NB4 (cell line): ENCODE measurements at regions not wholly inside any gene's neighbourhood (a gene's known extent, or its start where the extent isn't known, plus 50 kb on each side); places are given as distances from the start of the nearest gene placed in this dataset.

Source experiments
- DNase-seq: peaks from one replicate; pipeline ENCODE4 v3.0.0; 2010; ENCODE audit warnings: low read depth
- H3K4me3 ChIP-seq: one replicate; pipeline ENCODE4 v1.5.1; 2011; ENCODE audit warnings: mild to moderate bottlenecking, low read depth, low read length, moderate library complexity
- CTCF ChIP-seq: IDR thresholded peaks from one replicate; pipeline ENCODE4 v1.5.1; 2012; ENCODE audit warnings: low read depth, low read length
- MYC ChIP-seq: IDR thresholded peaks from 2 replicates; pipeline ENCODE4 v1.6.1; 2011; ENCODE audit warnings: low read depth, low read length
- POLR2A ChIP-seq: IDR thresholded peaks from 2 replicates; pipeline ENCODE4 v1.6.1; 2011; ENCODE audit warnings: mild to moderate bottlenecking; ENCODE audit not compliant: insufficient read length; ENCODE audit errors: extremely low read depth
- TF ChIP-seq, protein P1 (sequence below): IDR thresholded peaks from 2 replicates; pipeline ENCODE4 v1.6.1; 2011; ENCODE audit warnings: low read depth, low read length

DNA sequence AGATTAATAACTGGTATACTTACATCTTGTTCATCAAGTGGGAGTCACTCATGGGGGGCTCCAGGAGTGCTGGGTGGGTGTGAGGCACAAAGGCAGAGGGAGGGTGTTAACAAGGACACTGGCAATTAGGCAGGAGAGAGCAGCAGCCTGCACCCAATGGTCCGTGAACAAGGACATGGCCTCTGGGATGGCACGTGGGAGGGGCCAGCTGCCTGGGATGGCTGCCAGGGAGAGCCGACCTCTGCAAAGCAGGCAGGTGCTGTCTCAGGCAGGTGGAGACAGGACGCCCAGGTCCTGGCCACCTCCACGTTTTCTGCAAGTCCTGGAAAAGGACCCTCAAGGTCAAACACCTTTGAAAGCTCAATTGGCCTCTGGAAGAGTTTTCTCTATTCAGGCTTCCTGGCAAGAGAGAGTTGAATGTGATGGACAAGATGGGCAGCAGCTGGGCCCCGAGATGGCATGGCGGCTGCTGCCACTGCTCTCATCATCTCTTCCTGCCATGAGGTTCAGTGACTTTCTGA lies 257.1 kb downstream of the BUD13 start:
- DNase-seq = no peak
- H3K4me3 ChIP-seq = no peak overlapping the region
- TF ChIP-seq MYC (no peak), POLR2A (no peak), CTCF (no peak)
- TF ChIP-seq, protein P1, sequence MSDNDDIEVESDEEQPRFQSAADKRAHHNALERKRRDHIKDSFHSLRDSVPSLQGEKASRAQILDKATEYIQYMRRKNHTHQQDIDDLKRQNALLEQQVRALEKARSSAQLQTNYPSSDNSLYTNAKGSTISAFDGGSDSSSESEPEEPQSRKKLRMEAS = no peak

- peak; percentile 66 for DNase-seq
- no peak overlapping the region for H3K4me3 ChIP-seq
- TF ChIP-seq CTCF = peak; percentile 68
- TF ChIP-seq POLR2A = no peak
Observed at GRCh38 chr11:116513894-116514293, 258.9 kb downstream of the BUD13 start.

DNA sequence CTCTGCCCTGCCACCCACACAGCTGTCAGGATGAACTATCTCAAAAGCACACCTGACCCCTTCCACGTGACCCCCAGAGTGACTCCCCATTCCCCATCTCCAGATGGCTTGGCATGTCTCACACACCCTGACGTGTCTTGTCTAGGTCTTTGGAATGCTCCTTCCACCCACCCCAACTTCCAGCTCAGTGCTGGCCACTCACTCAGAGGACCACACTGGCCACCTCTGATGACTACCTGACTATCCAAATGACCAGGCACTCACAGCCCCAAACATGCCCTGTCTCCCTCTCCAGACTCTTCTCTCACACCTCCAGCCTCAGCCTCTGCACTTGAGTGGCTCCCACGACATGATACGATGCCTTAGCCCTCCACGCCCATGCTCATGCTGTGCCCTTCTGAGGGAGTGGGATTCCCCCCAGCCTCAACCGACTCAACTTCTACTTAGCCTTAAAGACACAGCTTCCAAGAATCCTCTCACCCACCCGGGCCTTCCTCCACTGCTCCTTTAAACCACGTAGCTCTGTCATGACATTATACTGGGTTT lies 259.4 kb downstream of the BUD13 start:
- H3K4me3 ChIP-seq = no peak overlapping the region
- no peak for DNase-seq
- TF ChIP-seq POLR2A (no peak), CTCF (no peak), MYC (no peak)
- TF ChIP-seq, protein P1 = no peak

- no peak for DNase-seq
- no peak overlapping the region for H3K4me3 ChIP-seq
- TF ChIP-seq CTCF (no peak), MYC (no peak), POLR2A (no peak)
- TF ChIP-seq, protein P1 = no peak
Observed at GRCh38 chr11:116512841-116513240, 259.9 kb downstream of the BUD13 start.

DNA sequence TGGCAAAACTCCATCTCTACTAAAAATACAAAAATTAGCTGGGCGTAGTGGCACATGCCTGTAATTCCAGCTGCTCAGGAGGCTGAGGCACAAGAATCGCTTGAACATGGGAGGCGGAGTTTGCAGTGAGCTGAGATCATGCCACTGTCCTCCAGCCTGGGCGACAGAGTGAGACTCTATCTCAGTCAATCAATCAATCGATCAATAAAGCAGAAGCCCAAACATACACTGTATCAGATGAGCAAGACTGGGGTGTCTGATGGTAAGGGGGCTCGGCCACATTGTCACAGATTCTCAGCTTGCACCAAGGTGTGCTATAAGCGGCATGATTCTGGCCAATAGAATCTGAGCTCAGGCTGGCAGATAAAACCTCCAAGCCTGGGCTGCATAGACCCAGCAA lies 261.1 kb downstream of the BUD13 start:
- TF ChIP-seq POLR2A (no peak), MYC (no peak), CTCF (no peak)
- TF ChIP-seq, protein P1 = no peak
- H3K4me3 ChIP-seq = no peak overlapping the region
- no peak for DNase-seq
